ENCODE measurements at regions not wholly inside any gene's neighbourhood (a gene's known extent, or its start where the extent isn't known, plus 50 kb on each side); places are given as distances from the start of the nearest gene placed in this dataset.
"Not testable (repeated sequence)": the region's sequence is repeated elsewhere in the genome, so short reads cannot be mapped to it uniquely, and the experiment has no call there.

DNA sequence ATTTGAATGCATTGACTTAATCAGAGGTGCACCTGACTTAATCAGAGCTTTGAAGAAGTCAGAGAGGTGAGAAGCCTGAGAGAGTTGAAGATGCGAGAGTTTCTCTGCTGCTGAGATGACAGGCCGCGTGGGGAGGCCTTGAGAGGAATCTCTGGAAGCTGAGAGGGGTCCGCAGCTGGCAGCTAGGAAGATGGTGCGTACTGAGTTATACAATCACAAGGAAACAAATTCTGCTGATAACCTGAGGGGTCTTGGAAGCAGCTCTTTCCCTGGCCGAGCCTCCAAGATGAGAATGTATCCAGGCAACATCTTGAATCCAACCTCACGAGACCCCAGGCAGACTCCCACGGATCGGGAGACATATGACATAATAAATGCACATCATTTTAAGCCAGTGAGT is 91.7 kb downstream of the SPATA31A6 start:
- Histone ChIP-seq H4K20me1 (ENCODE audit: control insufficient read depth, extremely low read depth, insufficient read depth, low read length) (no peaks in the 10 kb centered on the region), H3K9ac (ENCODE audit: insufficient read depth, low read length) (no peak overlapping the region), H2AFZ (ENCODE audit: low read length) (no peak overlapping the region), H3K27me3 (ENCODE audit: control insufficient read depth, insufficient read depth, low read length) (no peaks in the 10 kb centered on the region), H3K27ac (ENCODE audit: insufficient read depth, low read length) (no peak overlapping the region), H3K4me3 (replicated peaks in 1 of 4; ENCODE audit: control extremely low read depth in 1 of 4, insufficient read depth in 1 of 4, low read depth in 3 of 4, low read length in 4 of 4) (no peak overlapping the region), H3K36me3 (ENCODE audit: control insufficient read depth, insufficient read depth, low read length) (no peaks in the 10 kb centered on the region), H3K4me1 (ENCODE audit: control insufficient read depth, extremely low read depth, insufficient read depth, low read length) (no peaks in the 10 kb centered on the region), H3K9me3 (ENCODE audit: control insufficient read depth, insufficient read depth, low read depth, low read length) (no peaks in the 10 kb centered on the region), H3K4me2 (ENCODE audit: extremely low read depth, insufficient read depth, low read length) (no peak overlapping the region), H3K79me2 (ENCODE audit: control insufficient read depth, insufficient read depth, low read length) (no peaks in the 10 kb centered on the region)
- no peak for TF ChIP-seq EZH2 (IDR thresholded peaks at IDR 0.05; ENCODE audit: low read length, missing control alignments)
- TF ChIP-seq, protein P1, sequence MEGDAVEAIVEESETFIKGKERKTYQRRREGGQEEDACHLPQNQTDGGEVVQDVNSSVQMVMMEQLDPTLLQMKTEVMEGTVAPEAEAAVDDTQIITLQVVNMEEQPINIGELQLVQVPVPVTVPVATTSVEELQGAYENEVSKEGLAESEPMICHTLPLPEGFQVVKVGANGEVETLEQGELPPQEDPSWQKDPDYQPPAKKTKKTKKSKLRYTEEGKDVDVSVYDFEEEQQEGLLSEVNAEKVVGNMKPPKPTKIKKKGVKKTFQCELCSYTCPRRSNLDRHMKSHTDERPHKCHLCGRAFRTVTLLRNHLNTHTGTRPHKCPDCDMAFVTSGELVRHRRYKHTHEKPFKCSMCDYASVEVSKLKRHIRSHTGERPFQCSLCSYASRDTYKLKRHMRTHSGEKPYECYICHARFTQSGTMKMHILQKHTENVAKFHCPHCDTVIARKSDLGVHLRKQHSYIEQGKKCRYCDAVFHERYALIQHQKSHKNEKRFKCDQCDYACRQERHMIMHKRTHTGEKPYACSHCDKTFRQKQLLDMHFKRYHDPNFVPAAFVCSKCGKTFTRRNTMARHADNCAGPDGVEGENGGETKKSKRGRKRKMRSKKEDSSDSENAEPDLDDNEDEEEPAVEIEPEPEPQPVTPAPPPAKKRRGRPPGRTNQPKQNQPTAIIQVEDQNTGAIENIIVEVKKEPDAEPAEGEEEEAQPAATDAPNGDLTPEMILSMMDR (conservative IDR thresholded peaks at IDR 0.05 in 1 of 2, IDR thresholded peaks at IDR 0.05 in 1 of 2; ENCODE audit: low read depth in 1 of 2, low read length in 2 of 2) = no peak
- no peak for DNase-seq (ENCODE audit: low read depth in 2 of 2)

DNA sequence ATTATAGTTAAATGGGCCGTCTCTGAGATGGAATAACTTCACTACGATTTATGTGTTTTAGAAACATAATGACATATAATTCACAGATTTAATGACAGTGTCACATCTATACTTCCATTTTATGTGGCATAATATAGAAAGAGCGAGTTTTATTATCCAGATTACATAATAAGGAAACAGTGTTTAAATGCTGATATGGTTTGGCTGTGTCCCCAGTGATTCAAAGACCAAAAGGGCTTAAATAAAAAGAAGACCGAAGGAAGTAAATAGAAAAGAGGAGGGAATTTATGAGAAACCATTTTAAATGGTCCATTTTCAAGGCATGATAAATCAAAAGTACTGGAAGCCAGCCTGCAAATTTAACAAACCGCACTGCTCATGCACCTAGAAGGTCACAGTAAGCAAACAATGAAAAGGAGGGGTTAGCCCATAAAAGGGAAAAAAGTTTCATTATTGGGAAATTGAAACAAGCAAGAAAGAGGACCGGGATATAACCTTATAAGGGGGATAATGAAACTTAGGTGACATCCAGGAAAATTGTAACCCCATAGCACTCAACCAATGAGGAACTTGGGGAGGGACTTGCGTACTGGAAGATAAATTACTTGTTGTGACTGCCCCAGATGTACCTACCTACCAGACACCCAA is 99.2 kb downstream of the SPATA31A6 start:
- DNase-seq (ENCODE audit: low read depth in 2 of 2) = not testable (repeated sequence)

DNA sequence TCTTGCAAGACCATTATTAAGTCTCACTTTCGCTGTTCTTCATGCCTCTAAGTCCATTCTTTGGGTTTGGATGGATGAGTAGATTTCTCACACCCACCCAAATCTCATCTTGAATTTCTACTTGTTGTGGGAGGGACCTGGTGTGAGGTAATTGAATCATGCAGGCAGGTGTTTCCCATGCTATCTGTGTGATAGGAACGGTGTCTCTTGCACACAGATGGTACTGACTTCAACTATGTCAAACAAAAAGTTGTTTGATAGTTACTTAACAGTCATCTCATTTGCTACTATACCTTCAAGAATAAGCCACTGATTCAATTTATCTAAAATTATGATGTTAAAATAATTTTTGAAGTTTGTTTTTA is 99.7 kb downstream of the SPATA31A6 start:
- H3K27ac ChIP-seq (ENCODE audit: insufficient read depth, low read length); H2AFZ ChIP-seq (ENCODE audit: low read length); H3K9me3 ChIP-seq (ENCODE audit: control insufficient read depth, insufficient read depth, low read depth, low read length); H4K20me1 ChIP-seq (ENCODE audit: control insufficient read depth, extremely low read depth, insufficient read depth, low read length); DNase-seq (ENCODE audit: low read depth in 2 of 2); H3K27me3 ChIP-seq (ENCODE audit: control insufficient read depth, insufficient read depth, low read length); H3K36me3 ChIP-seq (ENCODE audit: control insufficient read depth, insufficient read depth, low read length); H3K9ac ChIP-seq (ENCODE audit: insufficient read depth, low read length); H3K4me3 ChIP-seq (replicated peaks in 1 of 4; ENCODE audit: control extremely low read depth in 1 of 4, insufficient read depth in 1 of 4, low read depth in 3 of 4, low read length in 4 of 4); H3K4me1 ChIP-seq (ENCODE audit: control insufficient read depth, extremely low read depth, insufficient read depth, low read length); H3K4me2 ChIP-seq (ENCODE audit: extremely low read depth, insufficient read depth, low read length); H3K79me2 ChIP-seq (ENCODE audit: control insufficient read depth, insufficient read depth, low read length): not testable (repeated sequence)

More for the DNA sequence above, 99.2 kb downstream of the SPATA31A6 start:
- H3K27me3 ChIP-seq (ENCODE audit: control insufficient read depth, insufficient read depth, low read length); H3K36me3 ChIP-seq (ENCODE audit: control insufficient read depth, insufficient read depth, low read length); H3K4me1 ChIP-seq (ENCODE audit: control insufficient read depth, extremely low read depth, insufficient read depth, low read length); H3K79me2 ChIP-seq (ENCODE audit: control insufficient read depth, insufficient read depth, low read length); H3K4me2 ChIP-seq (ENCODE audit: extremely low read depth, insufficient read depth, low read length); H3K9me3 ChIP-seq (ENCODE audit: control insufficient read depth, insufficient read depth, low read depth, low read length); H3K4me3 ChIP-seq (replicated peaks in 1 of 4; ENCODE audit: control extremely low read depth in 1 of 4, insufficient read depth in 1 of 4, low read depth in 3 of 4, low read length in 4 of 4); H3K9ac ChIP-seq (ENCODE audit: insufficient read depth, low read length); H3K27ac ChIP-seq (ENCODE audit: insufficient read depth, low read length); H4K20me1 ChIP-seq (ENCODE audit: control insufficient read depth, extremely low read depth, insufficient read depth, low read length); H2AFZ ChIP-seq (ENCODE audit: low read length): not testable (repeated sequence)

DNA sequence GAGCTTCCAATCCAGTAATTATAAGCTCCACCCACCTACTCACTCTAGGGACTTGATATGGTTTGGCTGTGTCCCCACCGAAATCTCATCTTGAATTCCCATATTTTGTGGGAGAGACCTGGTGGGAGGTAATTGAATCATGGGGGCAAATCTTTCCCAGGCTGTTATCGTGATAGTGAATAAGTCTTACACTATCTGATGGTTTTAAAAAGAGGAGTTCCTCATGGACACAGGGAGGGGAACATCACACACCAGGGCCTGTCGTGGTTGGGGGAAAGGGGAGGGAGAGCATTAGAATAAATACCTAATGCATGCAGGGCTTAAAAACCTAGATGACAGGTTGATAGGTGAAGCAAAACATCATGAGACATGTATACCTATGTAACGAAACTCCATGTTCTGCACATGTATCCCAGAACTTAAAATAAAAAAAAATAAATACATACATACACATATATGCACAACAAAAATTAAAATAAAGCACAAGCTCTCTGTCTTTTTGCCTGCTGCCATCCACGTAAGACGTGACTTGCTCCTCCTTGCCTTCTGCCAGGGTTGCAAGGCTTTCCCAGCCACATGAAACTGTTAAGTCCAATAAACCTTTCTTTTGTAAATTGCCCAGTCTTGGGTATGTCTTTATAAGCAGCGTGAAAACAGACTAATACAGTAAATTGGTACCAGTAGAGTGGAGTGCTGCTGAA is 102.8 kb downstream of the SPATA31A6 start:
- not testable (repeated sequence) for H4K20me1 ChIP-seq (ENCODE audit: control insufficient read depth, extremely low read depth, insufficient read depth, low read length); H3K4me3 ChIP-seq (replicated peaks in 1 of 4; ENCODE audit: control extremely low read depth in 1 of 4, insufficient read depth in 1 of 4, low read depth in 3 of 4, low read length in 4 of 4); H3K9ac ChIP-seq (ENCODE audit: insufficient read depth, low read length); H3K36me3 ChIP-seq (ENCODE audit: control insufficient read depth, insufficient read depth, low read length); H3K27ac ChIP-seq (ENCODE audit: insufficient read depth, low read length); DNase-seq (ENCODE audit: low read depth in 2 of 2); H3K4me2 ChIP-seq (ENCODE audit: extremely low read depth, insufficient read depth, low read length); H3K4me1 ChIP-seq (ENCODE audit: control insufficient read depth, extremely low read depth, insufficient read depth, low read length); H3K9me3 ChIP-seq (ENCODE audit: control insufficient read depth, insufficient read depth, low read depth, low read length); H2AFZ ChIP-seq (ENCODE audit: low read length); H3K79me2 ChIP-seq (ENCODE audit: control insufficient read depth, insufficient read depth, low read length); H3K27me3 ChIP-seq (ENCODE audit: control insufficient read depth, insufficient read depth, low read length)

DNA sequence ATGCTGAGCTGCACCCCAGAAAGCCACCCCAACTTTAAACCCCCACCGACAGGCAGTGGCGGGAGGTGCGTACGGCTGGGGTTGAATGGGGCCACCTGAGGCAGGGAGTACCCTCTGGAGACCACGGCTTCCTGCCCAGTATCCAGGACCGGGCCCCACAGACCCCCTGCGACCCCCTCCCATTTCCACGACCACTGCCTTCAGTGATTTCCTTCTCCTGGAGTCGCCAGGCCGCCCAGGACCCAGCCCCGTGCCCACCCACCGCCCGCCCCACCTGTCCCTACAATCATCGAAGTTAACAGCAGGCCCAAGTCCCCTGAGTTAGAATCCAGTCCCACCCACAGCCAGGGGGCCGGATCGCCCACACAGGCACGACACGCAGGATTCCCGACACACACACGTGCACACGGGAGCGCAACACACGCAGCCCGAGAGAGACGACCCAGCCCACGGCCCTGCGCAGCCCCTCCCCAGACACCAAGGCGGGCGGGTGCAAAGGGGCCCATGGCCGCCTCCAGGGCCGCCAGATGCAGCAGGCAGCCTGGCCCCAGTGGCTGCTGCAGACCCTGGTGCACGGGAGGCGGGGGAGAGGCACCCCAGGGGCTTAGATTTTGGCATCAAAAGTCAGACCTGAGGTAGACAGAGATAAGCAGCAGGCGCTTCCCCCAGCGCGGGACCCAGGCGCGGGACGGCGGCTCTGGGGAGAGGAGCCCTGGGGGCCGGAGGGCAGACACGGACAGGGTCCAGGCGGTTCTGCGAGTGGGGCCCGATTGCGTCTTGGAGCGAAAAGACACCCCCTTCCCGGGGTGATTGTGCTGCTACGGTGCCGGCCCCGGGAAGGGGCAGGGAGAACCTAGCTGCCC is 104.8 kb downstream of the SPATA31A6 start:
- not testable (repeated sequence) for H3K4me3 ChIP-seq (replicated peaks in 1 of 4; ENCODE audit: control extremely low read depth in 1 of 4, insufficient read depth in 1 of 4, low read depth in 3 of 4, low read length in 4 of 4); H3K36me3 ChIP-seq (ENCODE audit: control insufficient read depth, insufficient read depth, low read length); H3K27ac ChIP-seq (ENCODE audit: insufficient read depth, low read length); H3K9ac ChIP-seq (ENCODE audit: insufficient read depth, low read length); H3K27me3 ChIP-seq (ENCODE audit: control insufficient read depth, insufficient read depth, low read length); DNase-seq (ENCODE audit: low read depth in 2 of 2); H3K79me2 ChIP-seq (ENCODE audit: control insufficient read depth, insufficient read depth, low read length); H4K20me1 ChIP-seq (ENCODE audit: control insufficient read depth, extremely low read depth, insufficient read depth, low read length); H3K9me3 ChIP-seq (ENCODE audit: control insufficient read depth, insufficient read depth, low read depth, low read length); H2AFZ ChIP-seq (ENCODE audit: low read length); H3K4me1 ChIP-seq (ENCODE audit: control insufficient read depth, extremely low read depth, insufficient read depth, low read length); H3K4me2 ChIP-seq (ENCODE audit: extremely low read depth, insufficient read depth, low read length)

DNA sequence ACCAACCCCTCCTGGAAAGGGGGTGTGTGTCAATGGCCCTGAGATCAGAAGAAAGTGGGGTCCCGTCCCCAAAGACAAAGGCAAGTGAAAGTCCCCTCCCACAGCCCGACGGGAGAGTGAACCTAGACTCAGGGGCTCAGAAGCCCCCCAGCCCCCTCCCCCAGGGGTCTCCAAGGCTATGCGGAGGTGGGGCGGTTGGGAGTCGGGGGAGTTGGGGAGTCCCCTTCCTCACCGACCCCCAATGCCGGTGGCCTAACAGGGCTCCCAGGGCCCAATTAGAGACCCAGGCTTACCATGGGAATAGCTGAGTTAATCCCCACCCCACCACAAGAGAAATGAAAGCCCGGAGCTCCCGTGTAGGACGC is 105.4 kb downstream of the SPATA31A6 start:
- H3K79me2 ChIP-seq (ENCODE audit: control insufficient read depth, insufficient read depth, low read length); H3K4me2 ChIP-seq (ENCODE audit: extremely low read depth, insufficient read depth, low read length); H2AFZ ChIP-seq (ENCODE audit: low read length); H3K27me3 ChIP-seq (ENCODE audit: control insufficient read depth, insufficient read depth, low read length); H3K27ac ChIP-seq (ENCODE audit: insufficient read depth, low read length); H3K9me3 ChIP-seq (ENCODE audit: control insufficient read depth, insufficient read depth, low read depth, low read length); H3K9ac ChIP-seq (ENCODE audit: insufficient read depth, low read length); DNase-seq (ENCODE audit: low read depth in 2 of 2); H3K36me3 ChIP-seq (ENCODE audit: control insufficient read depth, insufficient read depth, low read length); H4K20me1 ChIP-seq (ENCODE audit: control insufficient read depth, extremely low read depth, insufficient read depth, low read length); H3K4me1 ChIP-seq (ENCODE audit: control insufficient read depth, extremely low read depth, insufficient read depth, low read length); H3K4me3 ChIP-seq (replicated peaks in 1 of 4; ENCODE audit: control extremely low read depth in 1 of 4, insufficient read depth in 1 of 4, low read depth in 3 of 4, low read length in 4 of 4): not testable (repeated sequence)

Data from fibroblast of lung (primary cell).